ENCODE measurements at regions not wholly inside any gene's neighbourhood (a gene's known extent, or its start where the extent isn't known, plus 50 kb on each side); places are given as distances from the start of the nearest gene placed in this dataset.

- TF ChIP-seq POLR2A (IDR thresholded peaks at IDR 0.05; ENCODE audit: low read depth, low read length) (no peak), POLR2AphosphoS5 (IDR thresholded peaks at IDR 0.05; ENCODE audit: low read depth, low read length) (no peak), TAF1 (IDR thresholded peaks at IDR 0.05; ENCODE audit: low read depth, low read length) (no peak)
Measured at GRCh38 chr15:77549576-77550288, 83.0 kb downstream of the LINGO1 start.
